HG03460 (cell line): ENCODE measurements at regions not wholly inside any gene's neighbourhood (a gene's known extent, or its start where the extent isn't known, plus 50 kb on each side); places are given as distances from the start of the nearest gene placed in this dataset.
"Not testable (repeated sequence)": the region's sequence is repeated elsewhere in the genome, so short reads cannot be mapped to it uniquely, and the experiment has no call there.

Source experiments
- ATAC-seq: cut with Tn5 transposase; IDR thresholded peaks from one replicate; pipeline ENCODE4 v1.9.1; 2021; ENCODE audit not compliant: unreplicated experiment

GRCh38 chr21:19489930-19490329 lies 1086.3 kb upstream of the TMPRSS15 start:
- no peak for ATAC-seq

GRCh38 chr21:19490481-19490880 lies 1086.9 kb upstream of the TMPRSS15 start:
- no peak for ATAC-seq

DNA sequence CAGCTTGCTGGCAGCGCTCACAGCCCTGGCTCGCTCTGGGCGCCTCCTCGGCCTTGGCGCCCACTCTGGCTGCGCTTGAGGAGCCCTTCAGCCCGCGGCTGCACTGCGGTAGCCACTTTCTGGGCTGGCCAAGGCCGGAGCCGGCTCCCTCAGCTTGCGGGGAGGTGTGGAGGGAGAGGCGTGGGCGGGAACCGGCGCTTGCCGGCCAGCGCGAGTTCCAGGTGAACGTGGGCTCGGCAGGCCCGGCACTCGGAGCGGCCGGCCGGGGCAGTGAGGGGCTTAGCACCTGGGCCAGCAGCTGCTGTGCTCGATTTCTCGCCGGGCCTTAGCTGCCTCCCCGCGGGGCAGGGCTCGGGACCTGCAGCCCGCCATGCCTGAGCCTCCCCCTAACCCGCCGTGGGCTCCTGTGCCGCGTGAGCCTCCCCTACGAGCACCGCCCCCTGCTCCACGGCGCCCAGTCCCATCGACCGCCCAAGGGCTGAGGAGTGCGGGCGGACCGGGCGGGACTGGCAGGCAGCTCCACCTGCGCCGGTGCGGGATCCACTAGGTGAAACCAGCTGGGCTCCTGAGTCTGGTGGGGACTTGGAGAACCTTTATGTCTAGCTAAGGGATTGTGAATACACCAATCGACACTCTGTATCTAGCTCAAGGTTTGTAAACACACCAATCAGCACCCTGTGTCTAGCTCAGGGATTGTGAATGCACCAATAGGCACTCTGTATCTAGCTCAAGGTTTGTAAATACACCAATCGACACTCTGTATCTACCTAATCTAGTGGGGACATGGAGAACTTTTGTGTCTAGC lies 1090.1 kb upstream of the TMPRSS15 start:
- ATAC-seq = not testable (repeated sequence)

- no peak for ATAC-seq
Observed at GRCh38 chr21:19501115-19501514, 1097.5 kb upstream of the TMPRSS15 start.

- no peak for ATAC-seq
Observed at GRCh38 chr21:19507682-19508260, 1104.2 kb upstream of the TMPRSS15 start.

GRCh38 chr21:19508442-19508841 lies 1104.9 kb upstream of the TMPRSS15 start:
- no peak for ATAC-seq

DNA sequence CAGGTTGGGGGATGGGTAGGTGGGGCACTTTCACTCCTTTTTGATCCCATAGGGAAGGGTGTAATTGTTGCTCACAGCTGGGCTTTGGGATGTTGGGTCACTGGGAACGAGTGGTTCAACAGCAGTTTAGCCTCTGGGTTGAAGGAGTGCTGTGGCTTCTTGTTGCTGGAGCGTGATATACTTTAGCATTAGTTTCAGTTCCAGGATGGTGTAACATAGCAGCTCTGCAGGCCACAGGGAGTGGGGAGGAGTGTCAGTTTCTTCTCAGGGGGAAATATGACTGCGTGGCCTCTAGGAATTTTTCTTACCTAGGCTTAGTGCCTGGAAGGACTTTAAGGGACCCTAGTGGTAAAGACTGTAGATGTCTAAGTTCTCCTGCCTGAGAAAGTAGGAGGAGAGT lies 1105.3 kb upstream of the TMPRSS15 start:
- ATAC-seq = no peak

DNA sequence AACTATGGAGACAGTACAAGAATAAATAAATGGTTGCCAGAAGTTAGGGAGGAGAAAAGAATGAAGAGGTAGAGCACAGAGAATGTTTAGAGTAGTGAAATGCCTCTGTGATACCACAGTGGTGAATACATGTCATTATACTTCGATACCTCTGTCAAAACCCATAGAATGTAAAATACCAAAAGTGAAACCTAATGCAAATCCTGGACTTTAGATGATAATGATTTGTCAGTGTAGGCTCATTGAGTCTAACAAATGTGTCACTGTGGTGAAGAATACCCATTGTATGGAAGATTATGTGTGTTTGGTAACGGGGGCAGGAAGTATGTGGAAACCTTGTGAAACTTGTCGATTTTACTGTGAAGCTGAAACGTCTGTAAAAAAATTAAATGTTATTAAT lies 1106.5 kb upstream of the TMPRSS15 start:
- ATAC-seq = no peak

- no peak for ATAC-seq
Observed at GRCh38 chr21:19510653-19511052, 1107.1 kb upstream of the TMPRSS15 start.

GRCh38 chr21:19522381-19522780 lies 1118.8 kb upstream of the TMPRSS15 start:
- no peak for ATAC-seq

GRCh38 chr21:19523061-19523460 lies 1119.5 kb upstream of the TMPRSS15 start:
- ATAC-seq = no peak

DNA sequence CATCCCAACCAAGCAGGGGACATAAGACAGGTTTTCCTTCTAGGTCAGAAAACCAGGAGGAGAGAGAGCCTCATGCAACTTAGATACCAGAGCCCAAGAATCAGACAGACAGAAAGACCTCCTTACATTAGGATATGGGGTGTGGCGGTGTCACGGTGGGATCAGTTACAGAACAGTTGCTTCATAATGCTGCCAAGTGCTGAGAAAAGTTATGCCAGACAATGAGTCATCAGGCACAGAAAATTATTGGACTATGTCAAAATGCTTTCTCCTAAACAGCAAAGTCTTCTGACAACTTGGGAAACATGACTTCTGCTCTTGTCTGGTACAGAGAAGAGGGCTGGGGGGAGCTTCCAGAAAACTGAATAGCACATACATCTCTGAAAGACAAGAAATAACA lies 1120.2 kb upstream of the TMPRSS15 start:
- no peak for ATAC-seq

- ATAC-seq = no peak
Observed at GRCh38 chr21:19529031-19529430, 1125.4 kb upstream of the TMPRSS15 start.

DNA sequence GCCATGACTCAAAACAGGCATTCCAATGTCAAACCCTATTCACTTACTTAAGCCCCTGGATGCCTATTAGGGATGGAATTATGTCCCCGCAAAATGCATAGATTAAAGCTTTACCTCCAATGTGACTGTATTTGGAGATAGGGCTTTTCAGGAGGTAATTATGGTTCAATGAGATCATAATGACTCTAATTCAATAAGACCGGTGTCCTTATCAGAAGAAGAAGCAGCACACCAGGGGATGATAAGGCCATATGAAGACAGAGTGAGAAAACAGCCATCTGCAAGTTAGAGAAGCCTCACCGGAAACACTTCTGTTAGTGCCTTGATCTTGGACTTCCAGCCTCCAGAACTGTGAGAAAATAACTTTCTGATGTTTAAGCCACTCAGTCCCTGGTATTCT lies 1131.8 kb upstream of the TMPRSS15 start:
- ATAC-seq = no peak

GRCh38 chr21:19537116-19537515 lies 1133.5 kb upstream of the TMPRSS15 start:
- ATAC-seq = no peak

DNA sequence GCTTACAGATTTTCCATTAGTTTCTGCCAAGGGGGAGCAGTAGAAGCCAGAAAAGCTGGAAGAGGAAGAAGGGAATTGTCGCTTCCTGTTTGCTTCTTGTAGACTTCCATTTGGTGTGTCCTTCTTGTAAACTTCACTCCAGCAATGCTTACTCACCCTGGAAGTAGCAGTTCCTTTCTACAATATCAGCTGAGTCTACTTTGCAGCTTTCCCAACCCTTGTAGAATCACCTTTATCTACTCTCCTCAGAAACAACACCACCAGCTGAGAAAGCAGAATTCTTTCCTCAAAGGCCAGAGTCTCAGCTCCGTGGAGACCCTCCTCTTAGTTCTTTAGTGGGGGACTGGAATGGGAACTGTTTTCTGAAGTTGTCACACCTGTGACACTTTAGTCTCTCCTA lies 1136.7 kb upstream of the TMPRSS15 start:
- no peak for ATAC-seq

- no peak for ATAC-seq
Observed at GRCh38 chr21:19541602-19542001, 1138.0 kb upstream of the TMPRSS15 start.

- ATAC-seq = not testable (repeated sequence)
Observed at GRCh38 chr21:19544493-19544892, 1140.9 kb upstream of the TMPRSS15 start.

DNA sequence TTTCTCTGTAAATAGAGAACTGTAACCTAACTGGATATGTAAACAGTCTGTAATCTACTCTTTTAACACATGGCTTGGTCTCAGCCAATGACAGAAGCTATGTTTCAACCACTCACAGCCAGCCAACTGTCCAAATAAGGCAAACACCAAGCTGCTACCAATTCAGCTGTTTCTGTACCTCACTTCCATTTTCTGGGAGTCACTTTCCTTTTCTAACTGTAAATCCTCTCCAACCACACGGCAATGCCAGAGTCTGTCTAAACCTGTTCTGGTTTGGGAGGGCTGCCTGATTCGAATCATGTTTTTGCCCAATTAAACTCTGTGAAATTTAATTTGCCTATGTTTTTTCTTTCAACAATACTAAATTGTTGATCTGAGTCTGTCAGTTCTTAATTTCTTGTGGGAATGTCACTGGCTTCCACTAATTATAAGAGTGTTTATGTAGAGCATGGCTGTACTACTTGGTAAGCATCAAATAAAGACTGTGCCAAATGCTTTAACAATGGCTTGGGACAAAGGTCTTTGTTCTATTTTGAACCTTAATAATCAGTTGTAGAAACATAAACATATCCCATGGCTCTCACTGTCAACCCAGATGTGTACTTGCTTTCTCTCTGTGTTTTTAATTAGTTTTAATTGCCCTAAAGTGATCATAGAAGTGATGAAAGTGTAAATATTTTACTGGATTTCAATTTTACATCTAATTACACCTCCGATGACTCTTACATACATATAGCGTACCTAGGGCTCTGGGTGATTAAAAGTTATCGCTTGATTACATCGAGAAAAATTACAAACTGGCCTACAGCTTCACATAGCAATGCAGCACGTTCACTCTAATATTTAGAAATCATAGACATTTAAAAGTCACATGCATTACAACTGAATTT lies 1144.6 kb upstream of the TMPRSS15 start:
- ATAC-seq = no peak

DNA sequence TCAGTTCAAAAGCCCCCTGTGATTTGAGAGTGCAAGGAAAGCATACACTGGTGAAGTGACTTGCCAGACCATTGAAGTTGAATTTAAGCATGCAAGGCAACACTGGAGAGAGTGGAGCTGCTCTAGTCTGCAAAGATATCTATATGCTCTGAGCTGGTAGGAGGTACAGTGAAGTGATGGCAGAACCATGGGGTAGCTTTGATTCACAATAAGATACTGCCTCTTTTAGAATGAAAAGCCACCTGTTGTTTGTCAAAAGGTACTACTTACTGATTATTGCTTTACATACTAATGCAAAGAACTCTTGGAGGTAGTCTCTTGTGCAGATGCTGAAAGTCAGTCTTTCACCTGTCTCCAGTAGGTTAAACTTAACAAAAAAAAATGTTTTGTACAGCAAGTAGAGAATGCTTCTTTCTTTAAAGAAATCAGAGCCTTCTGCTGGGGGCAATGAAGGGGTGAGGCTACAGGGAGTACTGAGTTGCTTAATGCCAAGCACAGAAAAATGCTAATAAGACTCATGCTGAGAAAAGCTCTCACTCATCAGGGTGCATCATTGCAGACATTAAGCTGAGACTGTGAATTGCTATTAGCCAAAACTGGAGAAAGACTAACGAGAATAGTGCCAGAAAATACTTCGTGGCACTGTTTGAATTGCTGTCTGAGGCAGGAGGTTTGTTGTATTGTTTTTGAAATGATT lies 1150.5 kb upstream of the TMPRSS15 start:
- no peak for ATAC-seq

- ATAC-seq = no peak
Observed at GRCh38 chr21:19557046-19557445, 1153.5 kb upstream of the TMPRSS15 start.
